AG09319 (cell line): ENCODE measurements at regions not wholly inside any gene's neighbourhood (a gene's known extent, or its start where the extent isn't known, plus 50 kb on each side); places are given as distances from the start of the nearest gene placed in this dataset.
"Not testable (repeated sequence)": the region's sequence is repeated elsewhere in the genome, so short reads cannot be mapped to it uniquely, and the experiment has no call there.

ENCODE experiments used
- DNase-seq: peaks from one replicate; pipeline ENCODE4 v3.0.0-alpha.2; 2010; ENCODE audit warnings: low read depth; ENCODE audit errors: extremely low read depth
- CTCF ChIP-seq: IDR thresholded peaks from 2 replicates; pipeline ENCODE4 v1.5.1; 2011; ENCODE audit warnings: low read depth, mild to moderate bottlenecking, inconsistent platforms, low read length, moderate library complexity

GRCh38 chr2:124999906-125000305 lies 974.8 kb downstream of the CNTNAP5 start:
- no peak for TF ChIP-seq CTCF

GRCh38 chr2:125004106-125004800 lies 979.2 kb downstream of the CNTNAP5 start:
- TF ChIP-seq CTCF: no peak
- no peak for DNase-seq

More at GRCh38 chr2:124999906-125000305, 974.8 kb downstream of the CNTNAP5 start:
- DNase-seq: no peak

GRCh38 chr2:125006676-125007075 lies 981.6 kb downstream of the CNTNAP5 start:
- TF ChIP-seq CTCF: no peak
- no peak for DNase-seq

GRCh38 chr2:125028721-125029120 lies 1003.6 kb downstream of the CNTNAP5 start:
- DNase-seq: not testable (repeated sequence)

GRCh38 chr2:125033871-125034270 lies 1008.8 kb downstream of the CNTNAP5 start:
- DNase-seq: no peak
- no peak for TF ChIP-seq CTCF

DNA sequence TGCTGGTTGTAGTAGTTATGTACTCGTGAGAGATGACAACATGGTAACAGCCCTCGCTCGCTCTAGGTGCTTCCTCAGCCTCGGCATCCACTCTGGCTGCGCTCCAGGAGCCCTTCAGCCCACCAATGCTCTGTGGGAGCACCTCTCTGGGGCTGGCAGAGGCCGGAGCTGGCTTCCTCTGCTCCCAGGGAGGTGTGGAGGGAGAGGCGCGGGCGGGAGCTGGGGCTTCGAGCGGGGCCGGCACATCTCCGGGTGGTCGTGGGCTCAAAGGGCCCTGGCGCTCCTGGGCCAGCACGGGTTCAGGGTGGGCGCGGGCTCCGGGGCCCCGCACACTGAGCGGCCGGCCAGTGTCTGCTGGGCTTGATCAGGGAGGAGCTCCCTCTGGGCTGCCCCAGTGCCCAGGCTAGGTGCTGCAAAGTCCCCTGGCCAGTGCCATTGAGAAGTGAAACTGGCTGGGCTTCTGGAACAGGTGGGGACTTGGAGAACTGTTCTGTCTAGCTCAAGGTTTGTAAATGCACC lies 1012.1 kb downstream of the CNTNAP5 start:
- TF ChIP-seq CTCF: no peak

DNA sequence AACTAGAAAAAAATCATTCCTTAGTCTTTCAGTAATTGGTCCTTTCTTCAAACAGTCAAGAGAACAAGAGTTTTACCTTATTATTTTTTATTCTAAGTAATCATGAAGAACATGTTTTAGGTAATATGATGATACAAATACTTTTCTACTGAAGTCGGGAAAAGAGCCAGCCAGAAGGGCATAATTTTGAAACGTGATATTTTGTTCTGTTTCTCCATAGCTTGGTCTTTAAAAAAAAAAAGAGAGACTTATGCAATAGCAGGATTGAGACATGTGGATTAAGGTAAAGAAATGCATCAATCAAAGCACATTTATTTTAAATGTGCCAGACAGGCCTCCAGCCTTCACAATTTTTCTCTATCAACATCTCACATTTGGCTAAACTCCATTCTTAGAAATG lies 1016.8 kb downstream of the CNTNAP5 start:
- no peak for TF ChIP-seq CTCF
- DNase-seq: no peak

More for the DNA sequence above, 1012.1 kb downstream of the CNTNAP5 start:
- DNase-seq: no peak

DNA sequence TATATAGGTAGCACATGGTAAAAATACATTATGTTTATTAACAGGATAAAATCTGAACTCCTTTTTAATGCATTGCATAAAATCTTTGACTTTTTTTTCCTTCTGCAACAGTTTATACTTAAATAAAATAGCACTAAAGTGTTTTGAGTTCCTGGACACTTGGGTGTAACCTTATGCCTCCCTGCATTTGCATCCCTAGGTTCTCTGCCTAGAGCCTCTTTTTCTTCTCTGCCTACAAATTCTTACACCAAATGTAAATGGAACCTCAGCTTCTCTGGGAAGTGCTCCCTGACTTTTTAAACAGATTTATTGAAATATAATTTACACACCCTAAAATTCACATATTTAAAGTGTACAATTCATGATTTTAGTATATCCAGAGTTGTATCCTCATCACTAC lies 1017.6 kb downstream of the CNTNAP5 start:
- DNase-seq: no peak
- no peak for TF ChIP-seq CTCF
